ENCODE measurements at regions not wholly inside any gene's neighbourhood (a gene's known extent, or its start where the extent isn't known, plus 50 kb on each side); places are given as distances from the start of the nearest gene placed in this dataset.

GRCh38 chr1:186730951-186731729, 50.9 kb upstream of the PTGS2 start:
- no peaks in the 10 kb centered on the region for H3K79me1 ChIP-seq (ENCODE audit: low read depth, low read length)
- no peak overlapping the region for H3K23ac ChIP-seq (ENCODE audit: insufficient read length)
- no peak overlapping the region for H3K56ac ChIP-seq (replicated peaks; ENCODE audit: insufficient read length, low read depth, low read length)
- H3K4me3 ChIP-seq (ENCODE audit: extremely low read depth in 1 of 4, insufficient read depth in 2 of 4, low read depth in 3 of 4, low read length in 4 of 4): no peak overlapping the region
- no peak overlapping the region for H2BK12ac ChIP-seq (ENCODE audit: low read depth, low read length)
- H3K36me3 ChIP-seq (ENCODE audit: control insufficient read depth in 2 of 4, insufficient read depth in 4 of 4, low read length in 3 of 4): no peaks in the 10 kb centered on the region
- no peak overlapping the region for H3K14ac ChIP-seq (ENCODE audit: insufficient read length)
- H3K27me3 ChIP-seq (replicated peaks in 1 of 4; ENCODE audit: control insufficient read depth in 3 of 4, extremely low read depth in 1 of 4, insufficient read depth in 3 of 4, low read length in 3 of 4): no peaks in the 10 kb centered on the region
- 87% methylated on average over 2 of the region's 2 CpGs; no CpG with 5 or more reads in 1 of the 2 experiments for WGBS, 2 experiments (ENCODE audit: extremely low coverage in 1 of 2, insufficient coverage in 1 of 2, insufficient read length in 1 of 2, insufficient replicate concordance in 2 of 2, low coverage in 1 of 2, low lambda C conversion rate in 2 of 2, missing lambda C conversion rate in 1 of 2)
- H4K5ac ChIP-seq (ENCODE audit: insufficient read length, low read depth, low read length): no peak overlapping the region
- H3K27ac ChIP-seq (ENCODE audit: low read depth, low read length): no peak overlapping the region
- no peak overlapping the region for H3K4ac ChIP-seq (replicated peaks; ENCODE audit: insufficient read length, low read depth, low read length)
- no peak for FAIRE-seq
- no peaks in the 10 kb centered on the region for H3K23me2 ChIP-seq (ENCODE audit: low read depth, low read length)
- no peak overlapping the region for H2BK120ac ChIP-seq (replicated peaks; ENCODE audit: low read depth, low read length)
- no peak overlapping the region for H2BK5ac ChIP-seq (ENCODE audit: low read depth, low read length)
- no peaks in the 10 kb centered on the region for H3K9me3 ChIP-seq (ENCODE audit: insufficient read depth in 2 of 2, low read depth in 1 of 2, low read length in 1 of 2)
- no peaks in the 10 kb centered on the region for H3K4me1 ChIP-seq (replicated peaks in 1 of 4; ENCODE audit: control insufficient read depth in 3 of 4, insufficient read depth in 4 of 4, low read length in 3 of 4)
- CTCF ChIA-PET (ENCODE audit: partially characterized antibody): interaction anchor here (0.6 to 1.3 kb wide), 2 partner anchors 8 to 9 kb away, joined by 3 to 6 read pairs; no protein-coding TSS in a partner anchor
- H4K20me1 ChIP-seq (replicated peaks in 1 of 2; ENCODE audit: control insufficient read depth in 1 of 2, insufficient read depth in 2 of 2, low read length in 2 of 2): no peaks in the 10 kb centered on the region
- H4K91ac ChIP-seq (replicated peaks; ENCODE audit: insufficient read length, low read length): no peak overlapping the region
- no peak overlapping the region for H3K4me2 ChIP-seq (ENCODE audit: insufficient read depth in 1 of 2, low read depth in 2 of 2, low read length in 2 of 2)
- no peak overlapping the region for H2AK5ac ChIP-seq (ENCODE audit: low read depth, low read length)
- no peak overlapping the region for H2BK20ac ChIP-seq (ENCODE audit: low read length)
- no peak overlapping the region for H4K8ac ChIP-seq (ENCODE audit: extremely low read depth, insufficient read depth, low read length)
- H3K79me2 ChIP-seq (ENCODE audit: control insufficient read depth in 1 of 2, insufficient read depth in 2 of 2, low read length in 2 of 2): no peaks in the 10 kb centered on the region
- H2AFZ ChIP-seq (ENCODE audit: low read length): no peak overlapping the region
- POLR2A ChIA-PET (ENCODE audit: partially characterized antibody): no interaction called here
- no peak overlapping the region for H2BK15ac ChIP-seq (ENCODE audit: low read length)
- DNase-seq (ENCODE audit: low read depth in 1 of 2, low spot score in 2 of 2): no peak
- H3K9ac ChIP-seq (replicated peaks in 1 of 4; ENCODE audit: extremely low read depth in 1 of 4, low read depth in 3 of 4, low read length in 3 of 4): no peak overlapping the region
- no peak overlapping the region for H3K18ac ChIP-seq (ENCODE audit: extremely low read depth, low read length)
- no peak for TF ChIP-seq CTCF (IDR thresholded peaks at IDR 0.05; ENCODE audit: control extremely low read depth in 1 of 3, insufficient read depth in 1 of 3, low read depth in 1 of 3, low read length in 3 of 3)
- no peak for TF ChIP-seq BRCA1 (IDR thresholded peaks at IDR 0.05; ENCODE audit: low read depth, low read length)
- TF ChIP-seq TCF12 (IDR thresholded peaks at IDR 0.05; ENCODE audit: low read depth, low read length): no peak
- TF ChIP-seq EP300 (IDR thresholded peaks at IDR 0.05; ENCODE audit: borderline replicate concordance in 1 of 2, low read depth in 2 of 2, low read length in 2 of 2): no peak
- TF ChIP-seq SIX5 (IDR thresholded peaks at IDR 0.05; ENCODE audit: low read depth, low read length): no peak
- no peak for TF ChIP-seq ZNF274 (IDR thresholded peaks at IDR 0.05; ENCODE audit: borderline replicate concordance, extremely low read depth, low read length)
- no peak for TF ChIP-seq SRF (IDR thresholded peaks at IDR 0.05; ENCODE audit: low read depth, low read length)
- TF ChIP-seq SP1 (IDR thresholded peaks at IDR 0.05; ENCODE audit: low read depth, low read length): no peak
- no peak for TF ChIP-seq KDM4A (IDR thresholded peaks at IDR 0.05; ENCODE audit: low read depth, low read length, severe bottlenecking)
- TF ChIP-seq HDAC2 (IDR thresholded peaks at IDR 0.05; ENCODE audit: borderline replicate concordance in 1 of 2, low read depth in 2 of 2, low read length in 2 of 2): no peak

All from H1 (cell line).